ENCODE measurements at regions not wholly inside any gene's neighbourhood (a gene's known extent, or its start where the extent isn't known, plus 50 kb on each side); places are given as distances from the start of the nearest gene placed in this dataset.

DNA sequence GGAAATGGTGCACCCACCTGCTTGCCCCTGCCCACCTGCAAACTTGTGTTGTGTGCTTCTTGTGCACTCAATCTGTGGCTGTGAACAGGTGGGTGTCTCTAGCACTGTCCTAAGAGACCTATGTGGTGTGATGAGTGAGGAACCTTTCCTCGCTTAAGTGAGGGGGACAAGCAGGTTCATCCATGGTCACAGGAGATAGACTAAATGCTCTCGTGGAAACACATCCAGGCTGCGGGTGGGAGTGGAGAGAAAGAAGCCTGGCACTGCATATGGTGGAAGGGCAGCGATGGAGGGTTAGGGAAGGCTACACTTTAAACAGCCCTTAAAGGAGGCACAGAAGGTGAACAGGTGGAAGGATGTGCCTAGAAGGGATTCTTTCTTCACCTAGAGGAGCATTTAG is 330.9 kb downstream of the CXCL12 start:
- TF ChIP-seq EZH2 (IDR thresholded peaks at IDR 0.05; ENCODE audit: low read length) (no peak), CTCF (optimal IDR thresholded peaks at IDR 0.05 in 1 of 3, IDR thresholded peaks at IDR 0.05 in 1 of 3, conservative IDR thresholded peaks at IDR 0.05 in 1 of 3; ENCODE audit: extremely low read depth in 1 of 3, insufficient read depth in 2 of 3, low read length in 3 of 3) (no peak)
- H2AFZ ChIP-seq (ENCODE audit: control insufficient read depth, low read length): no peak overlapping the region
- H3K4me3 ChIP-seq (ENCODE audit: control insufficient read depth in 2 of 3, extremely low read depth in 1 of 3, insufficient read depth in 2 of 3, low read depth in 1 of 3, low read length in 3 of 3): no peak overlapping the region
- peaks cover 12% of the 10 kb centered on the region for H3K27me3 ChIP-seq (ENCODE audit: control insufficient read depth, extremely low read depth, insufficient read depth, low read length)
- no peaks in the 10 kb centered on the region for H3K36me3 ChIP-seq (ENCODE audit: control insufficient read depth in 2 of 2, extremely low read depth in 1 of 2, insufficient read depth in 2 of 2, low read length in 2 of 2)
- no peaks in the 10 kb centered on the region for H3K9me3 ChIP-seq (ENCODE audit: control insufficient read depth, low read depth, low read length)
- no peak for DNase-seq (ENCODE audit: low read depth, low spot score)
- peaks cover 8% of the 10 kb centered on the region for H3K4me1 ChIP-seq (ENCODE audit: control insufficient read depth, extremely low read depth, insufficient read depth, low read length)
- no peaks in the 10 kb centered on the region for H3K79me2 ChIP-seq (ENCODE audit: control insufficient read depth, insufficient read depth, low read length)
- no peaks in the 10 kb centered on the region for H4K20me1 ChIP-seq (ENCODE audit: control insufficient read depth, extremely low read depth, insufficient read depth, low read length)
- no peak overlapping the region for H3K9ac ChIP-seq (ENCODE audit: control insufficient read depth, extremely low read depth, insufficient read depth, low read length)
- no peak overlapping the region for H3K27ac ChIP-seq (ENCODE audit: control insufficient read depth, insufficient read depth, low read length)
- dilution Hi-C loops (cut with MboI; ENCODE audit: extremely low pct_ligation_motif_present, low sequenced_read_pairs): no loop called here
- no peak for FAIRE-seq
- H3K9me1 ChIP-seq (ENCODE audit: control insufficient read depth, extremely low read depth, insufficient read depth, low read length): no peaks in the 10 kb centered on the region
- no peak overlapping the region for H3K4me2 ChIP-seq (ENCODE audit: control insufficient read depth, extremely low read depth, insufficient read depth, low read depth, low read length)

DNA sequence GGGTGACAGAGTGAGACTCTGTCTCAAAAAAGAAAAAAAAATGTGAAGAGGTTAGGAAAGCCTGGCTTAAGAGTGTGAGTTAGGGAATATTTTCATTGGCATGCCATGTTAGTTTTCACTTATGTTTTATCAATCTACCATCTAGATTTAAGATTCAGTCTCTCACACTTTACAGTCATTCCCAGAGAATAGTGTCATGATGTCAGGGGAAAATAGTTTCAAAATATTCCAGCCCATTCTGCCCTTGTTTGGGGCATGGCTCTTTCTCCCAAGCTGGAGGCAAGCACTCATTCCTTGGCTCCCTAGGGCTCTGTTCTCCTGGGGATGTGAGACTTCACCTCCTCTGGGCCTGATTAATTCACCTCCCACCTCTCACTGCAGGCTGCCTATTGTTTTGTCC is 331.5 kb downstream of the CXCL12 start:
- no peak overlapping the region for H2AFZ ChIP-seq (ENCODE audit: control insufficient read depth, low read length)
- H3K9ac ChIP-seq (ENCODE audit: control insufficient read depth, extremely low read depth, insufficient read depth, low read length): no peak overlapping the region
- H3K36me3 ChIP-seq (ENCODE audit: control insufficient read depth in 2 of 2, extremely low read depth in 1 of 2, insufficient read depth in 2 of 2, low read length in 2 of 2): no peaks in the 10 kb centered on the region
- H3K27me3 ChIP-seq (ENCODE audit: control insufficient read depth, extremely low read depth, insufficient read depth, low read length): peaks cover 12% of the 10 kb centered on the region
- no peaks in the 10 kb centered on the region for H4K20me1 ChIP-seq (ENCODE audit: control insufficient read depth, extremely low read depth, insufficient read depth, low read length)
- no peak overlapping the region for H3K4me3 ChIP-seq (ENCODE audit: control insufficient read depth in 2 of 3, extremely low read depth in 1 of 3, insufficient read depth in 2 of 3, low read depth in 1 of 3, low read length in 3 of 3)
- no peaks in the 10 kb centered on the region for H3K9me3 ChIP-seq (ENCODE audit: control insufficient read depth, low read depth, low read length)
- H3K79me2 ChIP-seq (ENCODE audit: control insufficient read depth, insufficient read depth, low read length): no peaks in the 10 kb centered on the region
- dilution Hi-C loops (cut with MboI; ENCODE audit: extremely low pct_ligation_motif_present, low sequenced_read_pairs): no loop called here
- DNase-seq (ENCODE audit: low read depth, low spot score) (no peak), FAIRE-seq (no peak)
- no peak overlapping the region for H3K27ac ChIP-seq (ENCODE audit: control insufficient read depth, insufficient read depth, low read length)
- peaks cover 8% of the 10 kb centered on the region for H3K4me1 ChIP-seq (ENCODE audit: control insufficient read depth, extremely low read depth, insufficient read depth, low read length)
- TF ChIP-seq EZH2 (IDR thresholded peaks at IDR 0.05; ENCODE audit: low read length) (no peak), CTCF (optimal IDR thresholded peaks at IDR 0.05 in 1 of 3, IDR thresholded peaks at IDR 0.05 in 1 of 3, conservative IDR thresholded peaks at IDR 0.05 in 1 of 3; ENCODE audit: extremely low read depth in 1 of 3, insufficient read depth in 2 of 3, low read length in 3 of 3) (no peak)
- no peaks in the 10 kb centered on the region for H3K9me1 ChIP-seq (ENCODE audit: control insufficient read depth, extremely low read depth, insufficient read depth, low read length)
- no peak overlapping the region for H3K4me2 ChIP-seq (ENCODE audit: control insufficient read depth, extremely low read depth, insufficient read depth, low read depth, low read length)
